GM18499 (cell line): ENCODE measurements at regions not wholly inside any gene's neighbourhood (a gene's known extent, or its start where the extent isn't known, plus 50 kb on each side); places are given as distances from the start of the nearest gene placed in this dataset.
"Not testable (repeated sequence)": the region's sequence is repeated elsewhere in the genome, so short reads cannot be mapped to it uniquely, and the experiment has no call there.

Experiments
- ATAC-seq: cut with Tn5 transposase; IDR thresholded peaks from one replicate; pipeline ENCODE4 v1.9.1; 2021; ENCODE audit warnings: moderate number of reproducible peaks; ENCODE audit not compliant: insufficient read depth, unreplicated experiment

DNA sequence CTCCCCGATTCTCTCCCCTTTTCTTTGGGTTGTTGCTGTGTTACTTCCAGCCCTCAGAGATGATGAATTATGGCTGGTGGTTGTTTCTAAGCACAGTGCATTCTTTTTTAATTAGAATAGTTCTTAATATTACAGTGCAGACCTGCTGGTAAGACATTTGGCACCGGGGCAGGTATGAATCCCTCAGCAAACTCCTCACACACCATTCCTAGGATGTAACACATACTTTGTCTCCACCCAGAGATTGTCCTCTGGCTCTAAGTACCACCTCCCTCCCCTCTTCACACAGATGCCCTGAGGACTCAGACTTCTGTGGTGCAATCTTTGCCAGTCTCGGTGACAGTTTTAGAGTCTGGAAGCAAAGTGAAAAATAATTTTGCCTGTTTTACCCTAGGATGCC lies 143.1 kb downstream of the HLX start:
- ATAC-seq = no peak

GRCh38 chr1:221023482-221023881 lies 144.2 kb downstream of the HLX start:
- no peak for ATAC-seq

DNA sequence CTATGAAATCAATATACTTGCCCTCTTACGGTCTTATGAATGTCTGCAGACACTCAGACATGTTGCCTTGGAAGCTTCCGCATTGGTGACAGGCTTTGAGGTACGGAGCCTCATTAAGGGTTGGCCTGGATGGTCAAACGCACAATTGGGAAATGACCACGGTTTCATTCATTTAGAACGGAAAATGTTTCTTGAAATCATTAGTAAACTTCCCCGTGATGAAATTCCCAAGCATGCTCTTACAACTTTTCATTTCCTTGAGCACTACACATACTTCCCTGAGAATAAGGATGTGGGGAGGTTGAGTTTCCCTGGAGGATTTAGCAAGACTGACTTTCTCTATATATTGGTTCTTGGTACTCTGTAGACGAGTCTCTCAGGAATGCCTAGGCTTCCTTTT lies 146.3 kb downstream of the HLX start:
- ATAC-seq = no peak

- no peak for ATAC-seq
Measured at GRCh38 chr1:221025956-221026355, 146.7 kb downstream of the HLX start.

- no peak for ATAC-seq
Measured at GRCh38 chr1:221029981-221030649, 150.9 kb downstream of the HLX start.

- no peak for ATAC-seq
Measured at GRCh38 chr1:221030990-221031389, 151.7 kb downstream of the HLX start.

GRCh38 chr1:221031458-221032203 lies 152.4 kb downstream of the HLX start:
- ATAC-seq = no peak

GRCh38 chr1:221032204-221032585 lies 153.0 kb downstream of the HLX start:
- ATAC-seq = no peak

DNA sequence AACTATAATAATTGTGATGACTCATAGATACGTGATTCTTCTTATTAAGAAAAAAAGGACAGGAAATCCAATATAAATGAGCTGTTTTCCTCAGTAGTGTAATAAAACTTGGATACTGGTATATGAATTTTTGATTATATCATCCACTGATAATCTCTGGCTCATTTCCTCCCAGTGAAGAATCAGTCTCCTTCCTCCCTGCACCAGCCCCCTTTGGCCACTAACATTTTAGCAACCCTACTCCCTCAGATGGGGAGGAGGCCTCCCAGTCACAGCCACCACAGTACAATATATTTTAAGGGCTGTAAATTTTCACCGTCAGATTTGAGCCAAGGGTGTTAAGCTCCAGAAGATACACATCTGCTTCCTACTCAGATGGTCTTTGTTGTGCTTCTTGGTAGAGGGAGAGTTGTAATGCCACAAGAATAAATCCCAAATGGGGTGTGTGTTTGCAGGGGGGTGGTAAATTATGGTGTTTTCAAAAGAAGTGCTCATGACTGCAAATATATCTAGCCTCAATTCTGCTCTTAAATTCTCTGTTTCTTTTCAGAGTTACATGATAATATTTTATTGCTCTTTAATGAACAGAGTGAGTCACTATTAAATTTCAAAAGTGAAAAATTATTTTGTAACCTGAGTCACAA lies 153.5 kb downstream of the HLX start:
- no peak for ATAC-seq

GRCh38 chr1:221035662-221036153 lies 156.5 kb downstream of the HLX start:
- no peak for ATAC-seq

DNA sequence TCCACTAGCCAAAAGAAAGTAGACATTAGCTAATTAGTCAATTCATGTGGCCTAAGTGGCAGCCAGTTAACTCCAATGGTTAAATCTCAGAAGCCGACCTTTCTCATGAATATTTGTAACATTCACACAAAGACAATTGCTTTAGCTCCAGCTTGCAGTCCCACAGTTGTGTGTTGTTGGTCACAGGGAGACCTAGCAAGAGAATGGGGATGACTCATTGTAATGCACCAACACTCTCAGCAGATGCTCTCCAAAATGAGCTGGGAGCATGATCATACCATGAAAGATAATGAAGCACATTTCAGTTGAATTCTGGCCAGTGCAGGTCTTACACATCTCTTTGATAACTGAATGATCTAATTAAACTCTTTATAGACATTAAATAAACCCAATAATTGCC lies 160.4 kb downstream of the HLX start:
- ATAC-seq = no peak

DNA sequence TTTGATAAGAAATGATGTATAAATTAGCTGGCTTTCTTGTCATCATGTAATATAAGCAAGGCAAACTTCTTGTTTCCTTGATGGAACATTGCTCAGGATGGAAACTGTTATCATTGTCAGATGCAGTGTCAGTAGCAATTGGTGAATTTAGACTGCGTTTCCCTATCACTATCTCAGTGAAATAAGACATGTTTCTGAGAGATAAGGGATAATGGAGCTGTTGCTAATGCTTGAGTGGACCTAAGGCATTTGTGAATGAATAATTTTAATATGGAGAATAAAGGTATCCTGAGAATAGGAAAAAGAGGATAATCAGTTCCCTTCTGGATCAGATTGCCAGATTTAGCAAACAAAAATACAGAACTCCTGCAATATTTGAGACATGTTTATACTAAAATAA lies 160.9 kb downstream of the HLX start:
- no peak for ATAC-seq

- no peak for ATAC-seq
Measured at GRCh38 chr1:221040691-221041285, 161.5 kb downstream of the HLX start.

DNA sequence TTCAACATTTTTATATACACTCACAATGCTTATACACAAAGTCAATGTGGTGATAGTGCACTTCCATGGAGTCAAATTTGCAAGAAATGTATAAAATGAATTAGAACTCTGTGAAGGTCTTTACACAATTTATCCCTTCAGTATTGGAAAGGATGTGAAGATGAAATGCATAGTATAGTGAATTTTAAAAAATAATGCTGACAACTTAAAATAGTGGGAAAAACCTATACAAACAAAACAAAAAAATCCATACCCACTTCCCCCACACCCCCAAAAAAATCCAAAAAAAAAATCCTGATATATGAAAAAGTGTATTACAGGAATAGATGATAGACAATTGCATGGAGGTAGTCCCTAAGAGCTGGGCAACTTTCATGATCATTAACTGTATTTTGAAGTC lies 165.3 kb downstream of the HLX start:
- no peak for ATAC-seq

GRCh38 chr1:221045151-221045550 lies 165.9 kb downstream of the HLX start:
- no peak for ATAC-seq

DNA sequence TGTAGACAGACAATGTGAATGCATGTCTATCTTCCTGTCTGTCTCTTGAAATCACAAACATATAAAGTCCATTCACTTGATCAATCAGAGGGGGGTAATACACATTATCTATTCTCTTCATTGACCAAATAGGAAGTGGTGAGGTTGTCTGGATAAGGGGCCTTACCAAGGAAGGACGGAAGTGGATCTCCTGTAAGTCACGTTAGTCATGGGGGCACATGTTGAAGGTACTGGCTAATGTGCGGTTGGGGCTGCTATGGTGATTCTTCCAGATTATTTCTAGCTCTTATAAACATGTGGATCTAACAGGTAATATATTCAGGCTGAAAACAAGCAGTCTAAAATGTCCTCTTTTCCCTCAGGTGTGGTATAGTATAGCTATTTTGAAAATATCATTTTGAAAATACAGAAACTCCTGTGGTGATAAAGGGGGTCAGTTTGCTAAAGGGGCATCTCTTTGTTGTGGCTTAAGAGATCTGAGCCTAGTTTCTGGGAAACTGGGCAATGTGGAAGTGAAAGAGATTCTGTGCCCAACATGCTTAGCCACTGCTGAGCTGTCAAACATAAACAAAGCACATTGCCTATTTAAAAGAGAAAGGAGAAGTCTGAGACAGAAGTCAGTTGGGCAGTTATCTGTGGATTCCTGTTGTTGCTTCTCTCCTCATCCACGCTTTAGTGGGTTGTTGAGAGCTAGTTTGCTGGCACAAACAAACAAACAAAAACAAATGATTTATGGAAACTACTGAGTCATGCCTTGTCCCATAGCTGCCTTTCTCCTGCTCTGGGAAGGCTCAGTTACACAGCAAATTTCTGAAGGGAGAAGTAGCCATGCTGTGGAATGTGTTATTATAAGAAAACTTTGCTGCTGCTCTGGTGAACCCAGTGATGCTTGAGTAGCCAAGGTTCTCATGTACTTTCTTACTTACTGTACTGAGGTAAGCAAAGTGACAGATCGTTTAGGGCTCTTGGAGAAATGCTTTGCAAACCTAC lies 166.9 kb downstream of the HLX start:
- ATAC-seq = peak; percentile 94

GRCh38 chr1:221051391-221051790 lies 172.1 kb downstream of the HLX start:
- not testable (repeated sequence) for ATAC-seq

- no peak for ATAC-seq
Measured at GRCh38 chr1:221053889-221054288, 174.6 kb downstream of the HLX start.

DNA sequence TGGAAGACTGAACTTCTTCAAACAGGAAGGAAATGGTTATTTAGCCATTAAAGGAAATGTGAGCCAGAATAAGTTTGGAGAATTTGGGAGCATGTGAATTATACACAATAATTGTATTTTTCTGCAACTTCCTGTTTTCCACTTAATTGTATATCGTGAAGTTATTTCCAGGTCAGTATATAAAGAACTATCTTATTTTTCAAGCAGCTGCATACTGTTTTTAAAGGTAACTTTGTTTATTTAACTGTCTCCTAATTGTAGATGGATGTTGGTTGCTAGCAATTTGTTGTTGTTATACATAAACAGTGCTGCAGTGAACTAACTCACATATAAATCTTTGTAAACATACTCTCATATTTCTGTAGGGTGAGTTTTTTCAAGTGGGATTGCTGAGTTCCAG lies 180.3 kb downstream of the HLX start:
- no peak for ATAC-seq

- ATAC-seq = no peak
Measured at GRCh38 chr1:221063651-221064050, 184.4 kb downstream of the HLX start.
